WTC11 (cell line): ENCODE measurements at regions not wholly inside any gene's neighbourhood (a gene's known extent, or its start where the extent isn't known, plus 50 kb on each side); places are given as distances from the start of the nearest gene placed in this dataset.

Source experiments
- ATAC-seq: fragments of 200-7000 bp; cut with Tn5 transposase; 2 replicates; pipeline ENCODE4 v1.10.0; 2021; ENCODE audit warnings: mild to moderate bottlenecking, moderate library complexity
- CTCF ChIA-PET: fragments of 300-600 bp; sonication (Branson Sonifier 250); formaldehyde crosslinking; loops from one replicate; lab custom pipeline; 2021; ENCODE audit warnings: antibody characterized with exemption; lab: Charles Lee
- POLR2A ChIA-PET: fragments of 350-600 bp; sonication (Branson Sonifier 250); formaldehyde crosslinking; loops from one replicate; lab custom pipeline; 2021; ENCODE audit warnings: antibody characterized with exemption; lab: Charles Lee
- DNase-seq: peaks from one replicate; pipeline ENCODE4 v3.0.0; 2021; ENCODE audit warnings: low spot score
- H3K27ac Mint-ChIP-seq: 2 replicates; pipeline ENCODE4 v1.8.0; 2021; ENCODE audit warnings: mixed read lengths
- H3K27me3 Mint-ChIP-seq: 2 replicates; pipeline ENCODE4 v1.8.0; 2021; ENCODE audit warnings: low read depth, mild to moderate bottlenecking, moderate library complexity, mixed read lengths
- H3K36me3 Mint-ChIP-seq: 2 replicates; pipeline ENCODE4 v1.8.0; 2021; ENCODE audit warnings: mixed read lengths
- H3K4me1 Mint-ChIP-seq: 2 replicates; pipeline ENCODE4 v1.8.0; 2022; ENCODE audit warnings: mixed read lengths
- H3K4me3 Mint-ChIP-seq: 2 replicates; pipeline ENCODE4 v1.8.0; 2021; ENCODE audit warnings: mild to moderate bottlenecking, moderate library complexity, mixed read lengths
- H3K9me3 Mint-ChIP-seq: 2 replicates; pipeline ENCODE4 v1.8.0; 2021; ENCODE audit warnings: mixed read lengths
- CBFB ChIP-seq: sonication (generic); formaldehyde crosslinking; IDR thresholded peaks from 2 replicates; pipeline ENCODE4 v1.8.1; 2022; ENCODE audit warnings: mild to moderate bottlenecking, low read depth, missing genetic modification reagents
- GRHL2 ChIP-seq: fragments of 250-450 bp; sonication (Bioruptor Pico); IDR thresholded peaks from 2 replicates; pipeline ENCODE4 v1.8.0; 2022; ENCODE audit warnings: mild to moderate bottlenecking, moderate library complexity; ENCODE audit not compliant: insufficient replicate concordance, severe bottlenecking
- HMGA2 ChIP-seq: fragments of 250-450 bp; sonication (Bioruptor Pico); IDR thresholded peaks from 2 replicates; pipeline ENCODE4 v1.4.0; 2021; ENCODE audit warnings: mild to moderate bottlenecking, moderate library complexity
- JAZF1 ChIP-seq: fragments of 250-450 bp; sonication (Bioruptor Pico); IDR thresholded peaks from 2 replicates; pipeline ENCODE4 v1.9.0; 2021; ENCODE audit warnings: moderate library complexity, mild to moderate bottlenecking, inconsistent platforms
- MYBL2 ChIP-seq: sonication (generic); formaldehyde crosslinking; IDR thresholded peaks from 2 replicates; pipeline ENCODE4 v1.8.1; 2023; ENCODE audit warnings: mild to moderate bottlenecking, moderate library complexity, missing genetic modification reagents
- RELA ChIP-seq: sonication (generic); formaldehyde crosslinking; IDR thresholded peaks from 2 replicates; pipeline ENCODE4 v1.8.1; 2022; ENCODE audit warnings: missing genetic modification reagents, mild to moderate bottlenecking, borderline replicate concordance
- SP1 ChIP-seq: sonication (generic); formaldehyde crosslinking; conservative IDR thresholded peaks from 2 replicates; pipeline ENCODE4 v1.8.1; 2022; ENCODE audit warnings: missing genetic modification reagents
- TCF7 ChIP-seq: sonication (generic); formaldehyde crosslinking; IDR thresholded peaks from 2 replicates; pipeline ENCODE4 v1.8.0; 2022; ENCODE audit warnings: mild to moderate bottlenecking, low read depth, missing genetic modification reagents, moderate library complexity
- TP53 ChIP-seq: sonication (generic); formaldehyde crosslinking; IDR thresholded peaks from 2 replicates; pipeline ENCODE4 v1.8.1; 2023; ENCODE audit warnings: mild to moderate bottlenecking, missing genetic modification reagents
- ZNF138 ChIP-seq: sonication (generic); formaldehyde crosslinking; conservative IDR thresholded peaks from 2 replicates; pipeline ENCODE4 v1.8.1; 2022; ENCODE audit warnings: mild to moderate bottlenecking, moderate library complexity, missing genetic modification reagents
- ZNF425 ChIP-seq: fragments of 250-450 bp; sonication (Bioruptor Pico); conservative IDR thresholded peaks from 2 replicates; pipeline ENCODE4 v1.9.0; 2021; ENCODE audit warnings: mild to moderate bottlenecking
- ZNF671 ChIP-seq: fragments of 250-450 bp; sonication (Bioruptor Pico); IDR thresholded peaks from 2 replicates; pipeline ENCODE4 v1.8.0; 2021; ENCODE audit warnings: mild to moderate bottlenecking
- TF ChIP-seq, protein P1 (sequence below): sonication (generic); formaldehyde crosslinking; IDR thresholded peaks from 2 replicates; pipeline ENCODE4 v1.8.1; 2023; ENCODE audit warnings: mild to moderate bottlenecking, missing genetic modification reagents, moderate library complexity
- TF ChIP-seq, protein P2 (sequence below): sonication (generic); formaldehyde crosslinking; IDR thresholded peaks from 2 replicates; pipeline ENCODE4 v1.8.0; 2023; ENCODE audit warnings: missing genetic modification reagents, mild to moderate bottlenecking, borderline replicate concordance
- TF ChIP-seq, protein P3 (sequence below): sonication (generic); formaldehyde crosslinking; conservative IDR thresholded peaks from 2 replicates; pipeline ENCODE4 v1.8.1; 2023; ENCODE audit warnings: mild to moderate bottlenecking, low read depth, missing genetic modification reagents, moderate library complexity
- TF ChIP-seq, protein P4 (sequence below): sonication (generic); formaldehyde crosslinking; IDR thresholded peaks from 2 replicates; pipeline ENCODE4 v1.8.1; 2023; ENCODE audit warnings: mild to moderate bottlenecking, missing genetic modification reagents, moderate library complexity
- TF ChIP-seq, protein P5 (sequence below): sonication (generic); formaldehyde crosslinking; IDR thresholded peaks from 2 replicates; pipeline ENCODE4 v1.8.0; 2022; ENCODE audit warnings: mild to moderate bottlenecking, missing genetic modification reagents
- TF ChIP-seq, protein P6 (sequence below): sonication (generic); formaldehyde crosslinking; IDR thresholded peaks from 2 replicates; pipeline ENCODE4 v1.8.1; 2023; ENCODE audit warnings: mild to moderate bottlenecking, missing genetic modification reagents
- TF ChIP-seq, protein P7 (sequence below): fragments of 250-450 bp; sonication (Bioruptor Pico); IDR thresholded peaks from 2 replicates; pipeline ENCODE4 v1.9.0; 2021; ENCODE audit warnings: moderate library complexity, mild to moderate bottlenecking, inconsistent platforms, borderline replicate concordance

GRCh38 chr15:70199540-70200410, 102.1 kb upstream of the TLE3 start (continued):
- TF ChIP-seq ZNF671 (CRISPR knock-in tag) (no peak), ZNF425 (CRISPR knock-in tag) (no peak), RELA (CRISPR knock-in tag) (no peak), GRHL2 (CRISPR knock-in tag) (no peak), MYBL2 (CRISPR knock-in tag) (no peak), ZNF138 (CRISPR knock-in tag) (no peak)
- TF ChIP-seq, protein P1, sequence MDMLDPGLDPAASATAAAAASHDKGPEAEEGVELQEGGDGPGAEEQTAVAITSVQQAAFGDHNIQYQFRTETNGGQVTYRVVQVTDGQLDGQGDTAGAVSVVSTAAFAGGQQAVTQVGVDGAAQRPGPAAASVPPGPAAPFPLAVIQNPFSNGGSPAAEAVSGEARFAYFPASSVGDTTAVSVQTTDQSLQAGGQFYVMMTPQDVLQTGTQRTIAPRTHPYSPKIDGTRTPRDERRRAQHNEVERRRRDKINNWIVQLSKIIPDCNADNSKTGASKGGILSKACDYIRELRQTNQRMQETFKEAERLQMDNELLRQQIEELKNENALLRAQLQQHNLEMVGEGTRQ (CRISPR knock-in tag): no peak
- TF ChIP-seq, protein P2, sequence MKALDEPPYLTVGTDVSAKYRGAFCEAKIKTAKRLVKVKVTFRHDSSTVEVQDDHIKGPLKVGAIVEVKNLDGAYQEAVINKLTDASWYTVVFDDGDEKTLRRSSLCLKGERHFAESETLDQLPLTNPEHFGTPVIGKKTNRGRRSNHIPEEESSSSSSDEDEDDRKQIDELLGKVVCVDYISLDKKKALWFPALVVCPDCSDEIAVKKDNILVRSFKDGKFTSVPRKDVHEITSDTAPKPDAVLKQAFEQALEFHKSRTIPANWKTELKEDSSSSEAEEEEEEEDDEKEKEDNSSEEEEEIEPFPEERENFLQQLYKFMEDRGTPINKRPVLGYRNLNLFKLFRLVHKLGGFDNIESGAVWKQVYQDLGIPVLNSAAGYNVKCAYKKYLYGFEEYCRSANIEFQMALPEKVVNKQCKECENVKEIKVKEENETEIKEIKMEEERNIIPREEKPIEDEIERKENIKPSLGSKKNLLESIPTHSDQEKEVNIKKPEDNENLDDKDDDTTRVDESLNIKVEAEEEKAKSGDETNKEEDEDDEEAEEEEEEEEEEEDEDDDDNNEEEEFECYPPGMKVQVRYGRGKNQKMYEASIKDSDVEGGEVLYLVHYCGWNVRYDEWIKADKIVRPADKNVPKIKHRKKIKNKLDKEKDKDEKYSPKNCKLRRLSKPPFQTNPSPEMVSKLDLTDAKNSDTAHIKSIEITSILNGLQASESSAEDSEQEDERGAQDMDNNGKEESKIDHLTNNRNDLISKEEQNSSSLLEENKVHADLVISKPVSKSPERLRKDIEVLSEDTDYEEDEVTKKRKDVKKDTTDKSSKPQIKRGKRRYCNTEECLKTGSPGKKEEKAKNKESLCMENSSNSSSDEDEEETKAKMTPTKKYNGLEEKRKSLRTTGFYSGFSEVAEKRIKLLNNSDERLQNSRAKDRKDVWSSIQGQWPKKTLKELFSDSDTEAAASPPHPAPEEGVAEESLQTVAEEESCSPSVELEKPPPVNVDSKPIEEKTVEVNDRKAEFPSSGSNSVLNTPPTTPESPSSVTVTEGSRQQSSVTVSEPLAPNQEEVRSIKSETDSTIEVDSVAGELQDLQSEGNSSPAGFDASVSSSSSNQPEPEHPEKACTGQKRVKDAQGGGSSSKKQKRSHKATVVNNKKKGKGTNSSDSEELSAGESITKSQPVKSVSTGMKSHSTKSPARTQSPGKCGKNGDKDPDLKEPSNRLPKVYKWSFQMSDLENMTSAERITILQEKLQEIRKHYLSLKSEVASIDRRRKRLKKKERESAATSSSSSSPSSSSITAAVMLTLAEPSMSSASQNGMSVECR: no peak
- TF ChIP-seq, protein P3, sequence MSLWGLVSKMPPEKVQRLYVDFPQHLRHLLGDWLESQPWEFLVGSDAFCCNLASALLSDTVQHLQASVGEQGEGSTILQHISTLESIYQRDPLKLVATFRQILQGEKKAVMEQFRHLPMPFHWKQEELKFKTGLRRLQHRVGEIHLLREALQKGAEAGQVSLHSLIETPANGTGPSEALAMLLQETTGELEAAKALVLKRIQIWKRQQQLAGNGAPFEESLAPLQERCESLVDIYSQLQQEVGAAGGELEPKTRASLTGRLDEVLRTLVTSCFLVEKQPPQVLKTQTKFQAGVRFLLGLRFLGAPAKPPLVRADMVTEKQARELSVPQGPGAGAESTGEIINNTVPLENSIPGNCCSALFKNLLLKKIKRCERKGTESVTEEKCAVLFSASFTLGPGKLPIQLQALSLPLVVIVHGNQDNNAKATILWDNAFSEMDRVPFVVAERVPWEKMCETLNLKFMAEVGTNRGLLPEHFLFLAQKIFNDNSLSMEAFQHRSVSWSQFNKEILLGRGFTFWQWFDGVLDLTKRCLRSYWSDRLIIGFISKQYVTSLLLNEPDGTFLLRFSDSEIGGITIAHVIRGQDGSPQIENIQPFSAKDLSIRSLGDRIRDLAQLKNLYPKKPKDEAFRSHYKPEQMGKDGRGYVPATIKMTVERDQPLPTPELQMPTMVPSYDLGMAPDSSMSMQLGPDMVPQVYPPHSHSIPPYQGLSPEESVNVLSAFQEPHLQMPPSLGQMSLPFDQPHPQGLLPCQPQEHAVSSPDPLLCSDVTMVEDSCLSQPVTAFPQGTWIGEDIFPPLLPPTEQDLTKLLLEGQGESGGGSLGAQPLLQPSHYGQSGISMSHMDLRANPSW: no peak
- TF ChIP-seq, protein P4, sequence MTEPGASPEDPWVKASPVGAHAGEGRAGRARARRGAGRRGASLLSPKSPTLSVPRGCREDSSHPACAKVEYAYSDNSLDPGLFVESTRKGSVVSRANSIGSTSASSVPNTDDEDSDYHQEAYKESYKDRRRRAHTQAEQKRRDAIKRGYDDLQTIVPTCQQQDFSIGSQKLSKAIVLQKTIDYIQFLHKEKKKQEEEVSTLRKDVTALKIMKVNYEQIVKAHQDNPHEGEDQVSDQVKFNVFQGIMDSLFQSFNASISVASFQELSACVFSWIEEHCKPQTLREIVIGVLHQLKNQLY: no peak

- ChIA-PET CTCF (interaction anchor here (0.9 kb wide), 1 partner anchor 289 kb away, joined by 3 read pairs; no protein-coding TSS in a partner anchor), POLR2A (no interaction called here)
- ATAC-seq: no peak
- peaks cover 55% of the 10 kb centered on the region for H3K4me1 Mint-ChIP-seq
- H3K4me3 Mint-ChIP-seq: no peak overlapping the region
- no peak overlapping the region for H3K27ac Mint-ChIP-seq
- H3K27me3 Mint-ChIP-seq: no peaks in the 10 kb centered on the region; the same call in 1 of the 2 replicates
- H3K9me3 Mint-ChIP-seq: no peaks in the 10 kb centered on the region
- no peaks in the 10 kb centered on the region for H3K36me3 Mint-ChIP-seq
- DNase-seq: no peak
- TF ChIP-seq SP1 (CRISPR knock-in tag) (no peak), CBFB (CRISPR knock-in tag) (no peak), TP53 (no peak), TCF7 (CRISPR knock-in tag) (no peak), MYBL2 (CRISPR knock-in tag) (no peak), HMGA2 (CRISPR knock-in tag) (no peak), JAZF1 (CRISPR knock-in tag) (no peak)
- TF ChIP-seq, protein P5, sequence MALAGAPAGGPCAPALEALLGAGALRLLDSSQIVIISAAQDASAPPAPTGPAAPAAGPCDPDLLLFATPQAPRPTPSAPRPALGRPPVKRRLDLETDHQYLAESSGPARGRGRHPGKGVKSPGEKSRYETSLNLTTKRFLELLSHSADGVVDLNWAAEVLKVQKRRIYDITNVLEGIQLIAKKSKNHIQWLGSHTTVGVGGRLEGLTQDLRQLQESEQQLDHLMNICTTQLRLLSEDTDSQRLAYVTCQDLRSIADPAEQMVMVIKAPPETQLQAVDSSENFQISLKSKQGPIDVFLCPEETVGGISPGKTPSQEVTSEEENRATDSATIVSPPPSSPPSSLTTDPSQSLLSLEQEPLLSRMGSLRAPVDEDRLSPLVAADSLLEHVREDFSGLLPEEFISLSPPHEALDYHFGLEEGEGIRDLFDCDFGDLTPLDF (CRISPR knock-in tag): no peak
- TF ChIP-seq, protein P6, sequence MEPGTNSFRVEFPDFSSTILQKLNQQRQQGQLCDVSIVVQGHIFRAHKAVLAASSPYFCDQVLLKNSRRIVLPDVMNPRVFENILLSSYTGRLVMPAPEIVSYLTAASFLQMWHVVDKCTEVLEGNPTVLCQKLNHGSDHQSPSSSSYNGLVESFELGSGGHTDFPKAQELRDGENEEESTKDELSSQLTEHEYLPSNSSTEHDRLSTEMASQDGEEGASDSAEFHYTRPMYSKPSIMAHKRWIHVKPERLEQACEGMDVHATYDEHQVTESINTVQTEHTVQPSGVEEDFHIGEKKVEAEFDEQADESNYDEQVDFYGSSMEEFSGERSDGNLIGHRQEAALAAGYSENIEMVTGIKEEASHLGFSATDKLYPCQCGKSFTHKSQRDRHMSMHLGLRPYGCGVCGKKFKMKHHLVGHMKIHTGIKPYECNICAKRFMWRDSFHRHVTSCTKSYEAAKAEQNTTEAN (CRISPR knock-in tag): no peak
- TF ChIP-seq, protein P7, sequence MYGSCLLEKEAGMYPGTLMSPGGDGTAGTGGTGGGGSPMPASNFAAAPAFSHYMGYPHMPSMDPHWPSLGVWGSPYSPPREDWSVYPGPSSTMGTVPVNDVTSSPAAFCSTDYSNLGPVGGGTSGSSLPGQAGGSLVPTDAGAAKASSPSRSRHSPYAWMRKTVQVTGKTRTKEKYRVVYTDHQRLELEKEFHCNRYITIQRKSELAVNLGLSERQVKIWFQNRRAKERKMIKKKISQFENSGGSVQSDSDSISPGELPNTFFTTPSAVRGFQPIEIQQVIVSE (CRISPR knock-in tag): no peak
Measured at GRCh38 chr15:70199124-70199482, 101.4 kb upstream of the TLE3 start.
